ENCODE measurements at regions not wholly inside any gene's neighbourhood (a gene's known extent, or its start where the extent isn't known, plus 50 kb on each side); places are given as distances from the start of the nearest gene placed in this dataset.

- Mint-ChIP-seq H3K4me1 (ENCODE audit: low read depth, unreplicated experiment) (peaks cover 15% of the 10 kb centered on the region), H3K4me3 (ENCODE audit: unreplicated experiment) (no peak overlapping the region), H3K27me3 (ENCODE audit: low read depth, unreplicated experiment) (peaks cover 3% of the 10 kb centered on the region), H3K27ac (ENCODE audit: unreplicated experiment) (no peak overlapping the region), H3K36me3 (ENCODE audit: low read depth, unreplicated experiment) (no peaks in the 10 kb centered on the region), H3K9me3 (ENCODE audit: unreplicated experiment) (peaks cover 5% of the 10 kb centered on the region)
- FAIRE-seq (no peak), DNase-seq (ENCODE audit: low read depth) (no peak)
- no peak overlapping the region for H3K4me2 ChIP-seq (ENCODE audit: low read length)
- no peak overlapping the region for H2AFZ ChIP-seq (ENCODE audit: low read depth, low read length)
- peaks cover 7% of the 10 kb centered on the region for H3K4me1 ChIP-seq (ENCODE audit: insufficient read depth, low read length)
- TF ChIP-seq, protein P1, sequence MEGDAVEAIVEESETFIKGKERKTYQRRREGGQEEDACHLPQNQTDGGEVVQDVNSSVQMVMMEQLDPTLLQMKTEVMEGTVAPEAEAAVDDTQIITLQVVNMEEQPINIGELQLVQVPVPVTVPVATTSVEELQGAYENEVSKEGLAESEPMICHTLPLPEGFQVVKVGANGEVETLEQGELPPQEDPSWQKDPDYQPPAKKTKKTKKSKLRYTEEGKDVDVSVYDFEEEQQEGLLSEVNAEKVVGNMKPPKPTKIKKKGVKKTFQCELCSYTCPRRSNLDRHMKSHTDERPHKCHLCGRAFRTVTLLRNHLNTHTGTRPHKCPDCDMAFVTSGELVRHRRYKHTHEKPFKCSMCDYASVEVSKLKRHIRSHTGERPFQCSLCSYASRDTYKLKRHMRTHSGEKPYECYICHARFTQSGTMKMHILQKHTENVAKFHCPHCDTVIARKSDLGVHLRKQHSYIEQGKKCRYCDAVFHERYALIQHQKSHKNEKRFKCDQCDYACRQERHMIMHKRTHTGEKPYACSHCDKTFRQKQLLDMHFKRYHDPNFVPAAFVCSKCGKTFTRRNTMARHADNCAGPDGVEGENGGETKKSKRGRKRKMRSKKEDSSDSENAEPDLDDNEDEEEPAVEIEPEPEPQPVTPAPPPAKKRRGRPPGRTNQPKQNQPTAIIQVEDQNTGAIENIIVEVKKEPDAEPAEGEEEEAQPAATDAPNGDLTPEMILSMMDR (IDR thresholded peaks at IDR 0.05; ENCODE audit: insufficient read depth, low read depth, low read length) = no peak
- TF ChIP-seq EZH2 (IDR thresholded peaks at IDR 0.05; ENCODE audit: insufficient read depth, low read length) = no peak
- no peaks in the 10 kb centered on the region for H3K79me2 ChIP-seq (ENCODE audit: insufficient read depth, low read length)
- H3K9ac ChIP-seq (ENCODE audit: low read length) = no peak overlapping the region
- no peak overlapping the region for H3K4me3 ChIP-seq (ENCODE audit: insufficient read depth, low read depth, low read length)
- H3K9me3 ChIP-seq (ENCODE audit: insufficient read depth, low read depth, low read length) = no peaks in the 10 kb centered on the region
- no peaks in the 10 kb centered on the region for H3K36me3 ChIP-seq (ENCODE audit: insufficient read depth, low read length)
- no peak overlapping the region for H3K27ac ChIP-seq (ENCODE audit: low read depth, low read length)
- no peaks in the 10 kb centered on the region for H4K20me1 ChIP-seq (ENCODE audit: insufficient read depth, low read length)
- no peaks in the 10 kb centered on the region for H3K27me3 ChIP-seq (ENCODE audit: insufficient read depth, low read length)
Measured at GRCh38 chr15:39465843-39466749, 114.8 kb upstream of the THBS1 start.

GRCh38 chr15:39466750-39467105, 114.2 kb upstream of the THBS1 start:
- Histone ChIP-seq H3K27ac (ENCODE audit: low read depth, low read length) (no peak overlapping the region), H3K4me3 (ENCODE audit: insufficient read depth, low read depth, low read length) (no peak overlapping the region), H3K9ac (ENCODE audit: low read length) (no peak overlapping the region), H3K4me1 (ENCODE audit: insufficient read depth, low read length) (peaks cover 7% of the 10 kb centered on the region), H3K79me2 (ENCODE audit: insufficient read depth, low read length) (no peaks in the 10 kb centered on the region), H3K27me3 (ENCODE audit: insufficient read depth, low read length) (no peaks in the 10 kb centered on the region), H3K9me3 (ENCODE audit: insufficient read depth, low read depth, low read length) (no peaks in the 10 kb centered on the region), H2AFZ (ENCODE audit: low read depth, low read length) (no peak overlapping the region), H3K36me3 (ENCODE audit: insufficient read depth, low read length) (no peaks in the 10 kb centered on the region), H4K20me1 (ENCODE audit: insufficient read depth, low read length) (no peaks in the 10 kb centered on the region), H3K4me2 (ENCODE audit: low read length) (no peak overlapping the region)
- Mint-ChIP-seq H3K36me3 (ENCODE audit: low read depth, unreplicated experiment) (no peaks in the 10 kb centered on the region), H3K4me3 (ENCODE audit: unreplicated experiment) (no peak overlapping the region), H3K9me3 (ENCODE audit: unreplicated experiment) (peaks cover 2% of the 10 kb centered on the region), H3K27ac (ENCODE audit: unreplicated experiment) (no peak overlapping the region), H3K4me1 (ENCODE audit: low read depth, unreplicated experiment) (peaks cover 9% of the 10 kb centered on the region), H3K27me3 (ENCODE audit: low read depth, unreplicated experiment) (peaks cover 4% of the 10 kb centered on the region)
- FAIRE-seq (no peak), DNase-seq (ENCODE audit: low read depth) (no peak)
- TF ChIP-seq EZH2 (IDR thresholded peaks at IDR 0.05; ENCODE audit: insufficient read depth, low read length) = no peak
- TF ChIP-seq, protein P1 (IDR thresholded peaks at IDR 0.05; ENCODE audit: insufficient read depth, low read depth, low read length) = no peak

DNA sequence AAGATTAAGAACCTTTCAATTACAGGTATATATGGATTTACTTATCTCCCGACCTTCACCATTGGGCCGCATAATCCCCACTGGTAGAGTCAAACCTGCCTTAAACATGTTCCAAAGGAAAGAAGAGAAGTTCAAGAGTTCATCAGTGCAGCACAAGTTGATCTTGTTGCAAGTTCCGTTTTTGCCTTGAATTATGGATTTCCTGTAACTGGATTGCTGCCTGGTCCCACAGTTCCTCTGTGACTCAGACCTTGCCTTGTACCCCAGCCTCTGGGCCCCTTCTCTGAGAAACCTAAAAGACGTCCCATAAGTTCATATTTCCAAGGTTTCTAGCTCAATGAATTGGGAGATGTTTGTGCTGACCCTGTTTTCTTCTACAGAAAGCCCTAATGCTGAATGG, 112.5 kb upstream of the THBS1 start:
- Histone ChIP-seq H4K20me1 (ENCODE audit: insufficient read depth, low read length) (no peaks in the 10 kb centered on the region), H3K36me3 (ENCODE audit: insufficient read depth, low read length) (no peaks in the 10 kb centered on the region), H3K27me3 (ENCODE audit: insufficient read depth, low read length) (no peaks in the 10 kb centered on the region), H3K79me2 (ENCODE audit: insufficient read depth, low read length) (no peaks in the 10 kb centered on the region), H2AFZ (ENCODE audit: low read depth, low read length) (no peak overlapping the region), H3K4me3 (ENCODE audit: insufficient read depth, low read depth, low read length) (no peak overlapping the region), H3K9ac (ENCODE audit: low read length) (no peak overlapping the region), H3K4me2 (ENCODE audit: low read length) (no peak overlapping the region), H3K4me1 (ENCODE audit: insufficient read depth, low read length) (no peaks in the 10 kb centered on the region), H3K9me3 (ENCODE audit: insufficient read depth, low read depth, low read length) (no peaks in the 10 kb centered on the region), H3K27ac (ENCODE audit: low read depth, low read length) (no peak overlapping the region)
- Mint-ChIP-seq H3K27ac (ENCODE audit: unreplicated experiment) (no peak overlapping the region), H3K4me3 (ENCODE audit: unreplicated experiment) (no peak overlapping the region), H3K4me1 (ENCODE audit: low read depth, unreplicated experiment) (no peaks in the 10 kb centered on the region), H3K36me3 (ENCODE audit: low read depth, unreplicated experiment) (no peaks in the 10 kb centered on the region), H3K9me3 (ENCODE audit: unreplicated experiment) (peaks cover 2% of the 10 kb centered on the region), H3K27me3 (ENCODE audit: low read depth, unreplicated experiment) (peaks cover 4% of the 10 kb centered on the region)
- TF ChIP-seq EZH2 (IDR thresholded peaks at IDR 0.05; ENCODE audit: insufficient read depth, low read length) = no peak
- TF ChIP-seq, protein P1 (IDR thresholded peaks at IDR 0.05; ENCODE audit: insufficient read depth, low read depth, low read length) = no peak
- DNase-seq (ENCODE audit: low read depth) (no peak), FAIRE-seq (no peak)
